GM21529 (cell line): ENCODE measurements at regions not wholly inside any gene's neighbourhood (a gene's known extent, or its start where the extent isn't known, plus 50 kb on each side); places are given as distances from the start of the nearest gene placed in this dataset.

Experiments used
- ATAC-seq: cut with Tn5 transposase; IDR thresholded peaks from one replicate; pipeline ENCODE4 v1.9.1; 2021; ENCODE audit not compliant: unreplicated experiment

GRCh38 chr2:67689651-67690050, 292.5 kb downstream of the ETAA1 start:
- no peak for ATAC-seq

GRCh38 chr2:67694445-67694844, 297.3 kb downstream of the ETAA1 start:
- ATAC-seq, result no peak

GRCh38 chr2:67701011-67701410, 303.9 kb downstream of the ETAA1 start:
- ATAC-seq, result no peak

GRCh38 chr2:67702284-67702683, 305.2 kb downstream of the ETAA1 start:
- ATAC-seq, result no peak

GRCh38 chr2:67702937-67703336, 305.8 kb downstream of the ETAA1 start:
- ATAC-seq, result no peak

- no peak for ATAC-seq
These were observed 308.9 kb downstream of the ETAA1 start for GRCh38 chr2:67706082-67706481.

- ATAC-seq, result no peak
These were observed 310.8 kb downstream of the ETAA1 start for GRCh38 chr2:67707896-67708295.

GRCh38 chr2:67709835-67710234, 312.7 kb downstream of the ETAA1 start:
- ATAC-seq, result no peak

- ATAC-seq, result no peak
These were observed 315.4 kb downstream of the ETAA1 start for GRCh38 chr2:67712484-67712883.

GRCh38 chr2:67713376-67713775, 316.2 kb downstream of the ETAA1 start:
- ATAC-seq, result no peak

- no peak for ATAC-seq
These were observed 319.8 kb downstream of the ETAA1 start for GRCh38 chr2:67716895-67717396.

GRCh38 chr2:67717692-67718091, 320.6 kb downstream of the ETAA1 start:
- no peak for ATAC-seq

GRCh38 chr2:67719351-67719750, 322.2 kb downstream of the ETAA1 start:
- ATAC-seq, result no peak

GRCh38 chr2:67721516-67721915, 324.4 kb downstream of the ETAA1 start:
- no peak for ATAC-seq

GRCh38 chr2:67724261-67724660, 327.1 kb downstream of the ETAA1 start:
- ATAC-seq, result no peak

GRCh38 chr2:67725731-67726130, 328.6 kb downstream of the ETAA1 start:
- no peak for ATAC-seq

GRCh38 chr2:67726416-67726815, 329.3 kb downstream of the ETAA1 start:
- no peak for ATAC-seq

GRCh38 chr2:67727131-67727530, 330.0 kb downstream of the ETAA1 start:
- no peak for ATAC-seq

GRCh38 chr2:67727623-67728022, 330.5 kb downstream of the ETAA1 start:
- no peak for ATAC-seq

GRCh38 chr2:67729474-67729873, 332.3 kb downstream of the ETAA1 start:
- ATAC-seq, result no peak

GRCh38 chr2:67733517-67733916, 329.3 kb downstream of the C1D start:
- no peak for ATAC-seq

GRCh38 chr2:67752199-67752598, 310.6 kb downstream of the C1D start:
- ATAC-seq, result no peak

GRCh38 chr2:67752969-67753368, 309.8 kb downstream of the C1D start:
- no peak for ATAC-seq
